H1 (cell line): ENCODE measurements at regions not wholly inside any gene's neighbourhood (a gene's known extent, or its start where the extent isn't known, plus 50 kb on each side); places are given as distances from the start of the nearest gene placed in this dataset.

Experiments used
- CTCF ChIA-PET: fragments of 300-600 bp; sonication (Branson Sonifier 250); formaldehyde crosslinking; loops from one replicate; lab custom pipeline; 2021; ENCODE audit not compliant: partially characterized antibody; lab: Charles Lee
- POLR2A ChIA-PET: fragments of 300-600 bp; sonication (Branson Sonifier 250); formaldehyde crosslinking; loops from one replicate; lab custom pipeline; 2021; ENCODE audit warnings: inconsistent platforms; ENCODE audit not compliant: partially characterized antibody; lab: Charles Lee
- DNase-seq, 2 experiments: peaks; one replicate each; pipeline versions ENCODE4 v3.0.0 to v3.0.0-alpha.2; 2010 to 2022; ENCODE audit warnings: low spot score in 2 of 2, low read depth in 1 of 2, mixed read lengths in 1 of 2
- FAIRE-seq: peaks from 2 replicates; lab custom pipeline; 2011; peaks lifted over from hg19 to GRCh38; lab: Jason Lieb, UNC
- H2AFZ ChIP-seq: 2 replicates; pipeline ENCODE4 v1.8.1; 2012; ENCODE audit warnings: low read length, inconsistent platforms
- H2AK5ac ChIP-seq: 2 replicates; pipeline ENCODE4 v1.6.1; 2013; ENCODE audit warnings: low read depth, low read length
- H2BK120ac ChIP-seq: replicated peaks from 2 replicates; pipeline ENCODE3; 2013; ENCODE audit warnings: low read depth, low read length, inconsistent platforms
- H2BK12ac ChIP-seq: 2 replicates; pipeline ENCODE4 v1.6.1; 2013; ENCODE audit warnings: low read depth, low read length
- H2BK15ac ChIP-seq: 2 replicates; pipeline ENCODE4 v1.6.1; 2013; ENCODE audit warnings: low read length
- H2BK20ac ChIP-seq: 2 replicates; pipeline ENCODE4 v1.6.1; 2013; ENCODE audit warnings: low read length
- H2BK5ac ChIP-seq: 2 replicates; pipeline ENCODE4 v1.6.1; 2013; ENCODE audit warnings: low read depth, low read length
- H3K14ac ChIP-seq: 2 replicates; pipeline ENCODE4 v1.6.1; 2013; ENCODE audit warnings: inconsistent platforms; ENCODE audit not compliant: insufficient read length
- H3K18ac ChIP-seq: 2 replicates; pipeline ENCODE4 v1.6.1; 2013; ENCODE audit warnings: low read length; ENCODE audit errors: extremely low read depth
- H3K23ac ChIP-seq: 2 replicates; pipeline ENCODE4 v1.6.1; 2013; ENCODE audit warnings: inconsistent platforms; ENCODE audit not compliant: insufficient read length
- H3K23me2 ChIP-seq: 2 replicates; pipeline ENCODE4 v1.6.1; 2013; ENCODE audit warnings: low read depth, low read length
- H3K27ac ChIP-seq: 2 replicates; pipeline ENCODE4 v1.6.1; 2011; ENCODE audit warnings: low read depth, low read length, inconsistent platforms
- H3K27me3 ChIP-seq, 4 experiments: replicated peaks in 1 of 4; 1 replicate in 1 of 4; 2 replicates in 3 of 4; pipeline versions ENCODE4 v1.6.1 to v1.8.1; 2011 to 2013; ENCODE audit warnings: low read length in 3 of 4, mild to moderate bottlenecking in 3 of 4, inconsistent platforms in 2 of 4, mixed read lengths in 2 of 4, moderate library complexity in 1 of 4; ENCODE audit not compliant: control insufficient read depth in 3 of 4, insufficient read depth in 3 of 4; ENCODE audit errors: extremely low read depth in 1 of 4
- H3K36me3 ChIP-seq, 4 experiments: 2 replicates each; pipeline versions ENCODE4 v1.6.1 to v1.8.1; 2011 to 2013; ENCODE audit warnings: mild to moderate bottlenecking in 4 of 4, low read length in 3 of 4, moderate library complexity in 2 of 4, control low read depth in 1 of 4, inconsistent platforms in 1 of 4; ENCODE audit not compliant: insufficient read depth in 4 of 4, control insufficient read depth in 2 of 4
- H3K4ac ChIP-seq: replicated peaks from 2 replicates; pipeline ENCODE3; 2013; ENCODE audit warnings: low read length, low read depth, mixed read lengths, inconsistent platforms; ENCODE audit not compliant: insufficient read length
- H3K4me1 ChIP-seq, 4 experiments: replicated peaks in 1 of 4; 1 replicate in 1 of 4; 2 replicates in 3 of 4; pipeline versions ENCODE4 v1.6.1 to v1.8.1; 2011 to 2013; ENCODE audit warnings: low read length in 3 of 4, inconsistent platforms in 2 of 4, mixed read lengths in 1 of 4; ENCODE audit not compliant: insufficient read depth in 4 of 4, control insufficient read depth in 3 of 4
- H3K4me2 ChIP-seq, 2 experiments: 2 replicates each; pipeline versions ENCODE4 v1.6.1 to v1.8.1; 2011 to 2013; ENCODE audit warnings: low read depth in 2 of 2, low read length in 2 of 2, control low read depth in 1 of 2, inconsistent platforms in 1 of 2, mild to moderate bottlenecking in 1 of 2; ENCODE audit not compliant: insufficient read depth in 1 of 2
- H3K4me3 ChIP-seq, 4 experiments: fragments of 200-600, 300-600 bp in 1 of 4; sonication (generic), shearing (Covaris generic), sonication (Bioruptor Twin) in 1 of 4; 2 replicates each; pipeline versions ENCODE4 v1.5.1 to v1.8.1; 2011 to 2016; ENCODE audit warnings: low read length in 4 of 4, low read depth in 3 of 4, control low read depth in 2 of 4, inconsistent platforms in 2 of 4, mild to moderate bottlenecking in 2 of 4, mixed read lengths in 1 of 4, moderate library complexity in 1 of 4; ENCODE audit not compliant: insufficient read depth in 2 of 4; ENCODE audit errors: extremely low read depth in 1 of 4
- H3K56ac ChIP-seq: replicated peaks from 2 replicates; pipeline ENCODE3; 2013; ENCODE audit warnings: low read depth, mild to moderate bottlenecking, mixed read lengths, low read length, inconsistent platforms; ENCODE audit not compliant: insufficient read length
- H3K79me1 ChIP-seq: 2 replicates; pipeline ENCODE4 v1.6.1; 2013; ENCODE audit warnings: low read depth, low read length, control low read depth
- H3K79me2 ChIP-seq, 2 experiments: 2 replicates each; pipeline versions ENCODE4 v1.6.1 to v1.8.1; 2012 to 2013; ENCODE audit warnings: low read length in 2 of 2, mild to moderate bottlenecking in 2 of 2, inconsistent platforms in 1 of 2; ENCODE audit not compliant: insufficient read depth in 2 of 2, control insufficient read depth in 1 of 2
- H3K9ac ChIP-seq, 4 experiments: replicated peaks in 1 of 4; 1 replicate in 1 of 4; 2 replicates in 3 of 4; pipeline versions ENCODE4 v1.6.1 to v1.8.1; 2011 to 2013; ENCODE audit warnings: low read depth in 3 of 4, low read length in 3 of 4, control low read depth in 2 of 4, mild to moderate bottlenecking in 2 of 4, moderate library complexity in 2 of 4, inconsistent platforms in 1 of 4; ENCODE audit errors: extremely low read depth in 1 of 4
- H3K9me3 ChIP-seq, 2 experiments: 2 replicates each; pipeline versions ENCODE4 v1.6.1 to v1.8.1; 2012 to 2013; ENCODE audit warnings: mild to moderate bottlenecking in 2 of 2, moderate library complexity in 2 of 2, control low read depth in 1 of 2, inconsistent platforms in 1 of 2, low read depth in 1 of 2, low read length in 1 of 2, mixed read lengths in 1 of 2; ENCODE audit not compliant: insufficient read depth in 2 of 2
- H4K20me1 ChIP-seq, 2 experiments: replicated peaks in 1 of 2; 2 replicates each; pipeline versions ENCODE3 to v1.8.1; 2011 to 2013; ENCODE audit warnings: inconsistent platforms in 2 of 2, low read length in 2 of 2, mild to moderate bottlenecking in 1 of 2; ENCODE audit not compliant: insufficient read depth in 2 of 2, control insufficient read depth in 1 of 2
- H4K5ac ChIP-seq: 2 replicates; pipeline ENCODE4 v1.6.1; 2013; ENCODE audit warnings: low read length, low read depth, mixed read lengths, inconsistent platforms; ENCODE audit not compliant: insufficient read length
- H4K8ac ChIP-seq: 2 replicates; pipeline ENCODE4 v1.8.0; 2013; ENCODE audit warnings: mild to moderate bottlenecking, moderate library complexity, low read length, inconsistent platforms; ENCODE audit not compliant: insufficient read depth; ENCODE audit errors: extremely low read depth
- H4K91ac ChIP-seq: replicated peaks from 2 replicates; pipeline ENCODE3; 2013; ENCODE audit warnings: low read length, mixed read lengths, inconsistent platforms; ENCODE audit not compliant: insufficient read length
- BRCA1 ChIP-seq: IDR thresholded peaks from 2 replicates; pipeline ENCODE4 v1.6.1; 2012; ENCODE audit warnings: low read depth, low read length, improper control_type of control experiment
- EZH2 ChIP-seq: fragments of 200-600 bp; sonication (generic); IDR thresholded peaks from 2 replicates; pipeline ENCODE4 v1.7.1; 2012; ENCODE audit warnings: low read depth, mild to moderate bottlenecking, moderate library complexity, low read length, inconsistent platforms; ENCODE audit not compliant: severe bottlenecking
- FOSL1 ChIP-seq: IDR thresholded peaks from 2 replicates; pipeline ENCODE4 v1.6.1; 2011; ENCODE audit warnings: mild to moderate bottlenecking, low read depth, low read length, moderate library complexity; ENCODE audit not compliant: insufficient read depth
- GTF2F1 ChIP-seq: IDR thresholded peaks from 2 replicates; pipeline ENCODE4 v1.6.1; 2012; ENCODE audit warnings: low read depth, low read length, improper control_type of control experiment, borderline replicate concordance
- JUN ChIP-seq: IDR thresholded peaks from 2 replicates; pipeline ENCODE4 v1.6.1; 2011; ENCODE audit warnings: low read depth, mild to moderate bottlenecking, improper control_type of control experiment, low read length
- NRF1 ChIP-seq: IDR thresholded peaks from 2 replicates; pipeline ENCODE4 v1.6.1; 2011; ENCODE audit warnings: mild to moderate bottlenecking, low read depth, low read length, improper control_type of control experiment
- PHF8 ChIP-seq: fragments of 200-600 bp; sonication (generic); conservative IDR thresholded peaks from 2 replicates; pipeline ENCODE4 v1.7.1; 2012; ENCODE audit warnings: low read depth, mild to moderate bottlenecking, inconsistent platforms, low read length, moderate library complexity
- RBBP5 ChIP-seq: IDR thresholded peaks from 2 replicates; pipeline ENCODE4 v1.7.1; 2012; ENCODE audit warnings: low read depth, mild to moderate bottlenecking, inconsistent platforms, low read length, moderate library complexity, borderline replicate concordance
- RNF2 ChIP-seq: fragments of 200-900, 300-1000 bp; sonication (generic); IDR thresholded peaks from 2 replicates; pipeline ENCODE4 v1.7.1; 2016; ENCODE audit warnings: borderline replicate concordance, low read depth, mild to moderate bottlenecking, antibody characterized with exemption, low read length; ENCODE audit not compliant: poor library complexity, severe bottlenecking; ENCODE audit errors: missing control alignments
- RXRA ChIP-seq: IDR thresholded peaks from 2 replicates; pipeline ENCODE4 v1.6.1; 2011; ENCODE audit warnings: low read depth, mild to moderate bottlenecking, low read length, moderate library complexity; ENCODE audit not compliant: insufficient read depth
- SIN3A ChIP-seq, 2 experiments: IDR thresholded peaks in 1 of 2; conservative IDR thresholded peaks in 1 of 2; 2 replicates each; pipeline ENCODE4 v1.6.1; 2011 to 2012; ENCODE audit warnings: low read length in 2 of 2, improper control_type of control experiment in 1 of 2, low read depth in 1 of 2, mild to moderate bottlenecking in 1 of 2
- TBP ChIP-seq: IDR thresholded peaks from 2 replicates; pipeline ENCODE4 v1.6.1; 2011; ENCODE audit warnings: low read depth, low read length, improper control_type of control experiment
- TEAD4 ChIP-seq: IDR thresholded peaks from 2 replicates; pipeline ENCODE4 v1.6.1; 2012; ENCODE audit warnings: low read depth, low read length, inconsistent platforms, mixed read lengths
- WGBS, 2 experiments: shearing (Covaris generic) in 1 of 2; methylation state at CpG; one replicate each; pipeline versions ENCODE4 v1.1.6 to v1.1.7; 2013 to 2015; ENCODE audit warnings: low lambda C conversion rate in 2 of 2, mixed read lengths in 2 of 2, inconsistent platforms in 1 of 2, low coverage in 1 of 2, missing lambda C conversion rate in 1 of 2; ENCODE audit not compliant: insufficient replicate concordance in 2 of 2, insufficient coverage in 1 of 2, insufficient read length in 1 of 2; ENCODE audit errors: extremely low coverage in 1 of 2, missing lambda C conversion rate in 1 of 2; 5-methylcytosine and 5-hydroxymethylcytosine counted together

DNA sequence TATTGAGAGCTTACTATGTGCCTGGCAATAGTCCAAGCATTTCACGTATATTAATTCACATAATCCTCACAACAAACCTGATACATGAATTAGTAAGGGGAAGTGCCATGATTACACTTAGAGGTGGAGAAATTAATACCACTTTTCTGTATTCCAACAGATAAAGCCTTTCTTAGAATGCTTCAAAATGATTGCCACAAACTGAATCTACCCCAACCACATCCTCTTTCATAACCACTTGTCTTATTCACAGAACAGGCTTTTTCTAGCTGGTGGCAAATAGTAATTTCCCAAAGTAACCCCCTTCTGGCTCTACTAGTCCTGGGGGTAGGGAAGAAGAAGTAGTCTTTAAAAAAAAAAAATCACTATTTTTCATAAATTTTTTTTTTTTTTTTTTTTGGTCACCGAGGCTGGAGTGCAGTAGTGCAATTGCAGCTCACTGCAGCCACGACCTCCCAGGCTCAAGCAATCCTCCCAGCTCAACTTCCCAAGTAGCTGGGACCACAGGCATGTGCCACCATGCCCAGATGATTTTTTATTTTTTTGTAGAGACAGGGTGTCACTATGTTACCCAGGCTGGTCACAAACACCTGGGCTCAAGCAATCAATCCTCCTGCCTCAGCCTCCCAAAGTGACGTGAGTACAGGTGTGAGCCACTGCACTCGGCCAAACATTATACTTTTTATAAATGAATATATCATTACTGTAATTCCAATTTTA lies 59.0 kb upstream of the ARID2 start:
- WGBS, 2 experiments: 90% methylated on average over 5 of the region's 5 CpGs; no CpG with 5 or more reads in 1 of the 2 experiments
- FAIRE-seq: no peak
- no peak overlapping the region for H3K18ac ChIP-seq
- no peak for TF ChIP-seq JUN
- no peak for TF ChIP-seq GTF2F1
- no peak for TF ChIP-seq FOSL1
- TF ChIP-seq RXRA: no peak
- TF ChIP-seq NRF1: no peak
- TF ChIP-seq RBBP5: no peak
- TF ChIP-seq PHF8: no peak
- no peak for TF ChIP-seq TBP
- no peak for TF ChIP-seq TEAD4
- no peak for TF ChIP-seq SIN3A (conservative IDR thresholded peaks at IDR 0.05 in 1 of 2, IDR thresholded peaks at IDR 0.05 in 1 of 2; ENCODE audit: low read depth in 1 of 2, low read length in 2 of 2)
- TF ChIP-seq EZH2: no peak
- TF ChIP-seq RNF2: no peak
- no peak for TF ChIP-seq BRCA1

More for the DNA sequence above, 59.0 kb upstream of the ARID2 start:
- H2BK12ac ChIP-seq: no peak overlapping the region
- no peak overlapping the region for H4K5ac ChIP-seq
- no peak overlapping the region for H3K4ac ChIP-seq
- no peak overlapping the region for H3K23ac ChIP-seq
- no peak overlapping the region for H2AFZ ChIP-seq
- no peak overlapping the region for H3K56ac ChIP-seq
- H3K79me2 ChIP-seq: no peaks in the 10 kb centered on the region
- no peak overlapping the region for H3K9ac ChIP-seq
- no peaks in the 10 kb centered on the region for H3K23me2 ChIP-seq
- H4K8ac ChIP-seq: no peak overlapping the region
- no peak overlapping the region for H4K91ac ChIP-seq
- H2BK15ac ChIP-seq: no peak overlapping the region
- H3K79me1 ChIP-seq: no peaks in the 10 kb centered on the region
- no peak overlapping the region for H3K27ac ChIP-seq
- H3K14ac ChIP-seq: no peak overlapping the region
- no peaks in the 10 kb centered on the region for H4K20me1 ChIP-seq
- no peak overlapping the region for H3K4me2 ChIP-seq
- H3K27me3 ChIP-seq: no peaks in the 10 kb centered on the region
- no peaks in the 10 kb centered on the region for H3K4me1 ChIP-seq
- no peak overlapping the region for H3K4me3 ChIP-seq
- no peak overlapping the region for H2BK120ac ChIP-seq
- H3K9me3 ChIP-seq: no peaks in the 10 kb centered on the region
- ChIA-PET POLR2A (no interaction called here), CTCF (interaction anchor here (0.8 to 1.3 kb wide), 2 partner anchors 16 to 26 kb away, joined by 3 read pairs; no protein-coding TSS in a partner anchor)
- H2AK5ac ChIP-seq: no peak overlapping the region
- H3K36me3 ChIP-seq: no peaks in the 10 kb centered on the region
- no peak overlapping the region for H2BK5ac ChIP-seq
- no peak overlapping the region for H2BK20ac ChIP-seq
- DNase-seq: no peak
